RWPE2 (cell line): ENCODE measurements at regions not wholly inside any gene's neighbourhood (a gene's known extent, or its start where the extent isn't known, plus 50 kb on each side); places are given as distances from the start of the nearest gene placed in this dataset.

Experiments used
- ATAC-seq: fragments of 200-7000 bp; cut with Tn5 transposase; 3 replicates; pipeline ENCODE4 v1.9.1; 2021; ENCODE audit warnings: low read depth
- DNase-seq: peaks from one replicate; pipeline ENCODE4 v3.0.0-alpha.2; 2020; ENCODE audit warnings: low spot score
- H3K27ac ChIP-seq: fragments of 450-650 bp; 2 replicates; pipeline ENCODE4 v1.5.1; 2017; ENCODE audit warnings: mild to moderate bottlenecking; ENCODE audit not compliant: poor library complexity, severe bottlenecking
- H3K27me3 ChIP-seq: fragments of 250-450 bp; sonication (Bioruptor Pico); 2 replicates; pipeline ENCODE4 v1.5.1; 2021; ENCODE audit warnings: mild to moderate bottlenecking, moderate library complexity; ENCODE audit not compliant: insufficient read depth, poor library complexity, severe bottlenecking
- H3K36me3 ChIP-seq: fragments of 250-450 bp; sonication (Bioruptor Pico); 2 replicates; pipeline ENCODE4 v1.5.1; 2020; ENCODE audit warnings: low read depth, mild to moderate bottlenecking, moderate library complexity
- H3K4me1 ChIP-seq: fragments of 250-450 bp; sonication (Bioruptor Pico); 2 replicates; pipeline ENCODE4 v1.5.1; 2021; ENCODE audit warnings: mild to moderate bottlenecking, moderate library complexity; ENCODE audit not compliant: insufficient read depth, poor library complexity, severe bottlenecking
- H3K4me3 ChIP-seq: fragments of 250-450 bp; sonication (Bioruptor Pico); 2 replicates; pipeline ENCODE4 v1.5.1; 2021; ENCODE audit warnings: mild to moderate bottlenecking, moderate library complexity; ENCODE audit not compliant: severe bottlenecking
- H3K9me3 ChIP-seq: fragments of 250-450 bp; sonication (Bioruptor Pico); 2 replicates; pipeline ENCODE4 v1.5.1; 2021; ENCODE audit warnings: mild to moderate bottlenecking, moderate library complexity; ENCODE audit not compliant: severe bottlenecking
- CTCF ChIP-seq: fragments of 450-650 bp; IDR thresholded peaks from one replicate; pipeline ENCODE4 v1.5.1; 2017; ENCODE audit warnings: mild to moderate bottlenecking, moderate library complexity; ENCODE audit not compliant: poor library complexity, severe bottlenecking

GRCh38 chr2:125643585-125643984 is 1012.4 kb upstream of the GYPC start:
- H3K4me1 ChIP-seq, result no peaks in the 10 kb centered on the region
- H3K4me3 ChIP-seq, result no peak overlapping the region
- no peaks in the 10 kb centered on the region for H3K27me3 ChIP-seq
- ATAC-seq, result no peak
- no peak for TF ChIP-seq CTCF
- DNase-seq, result no peak
- H3K36me3 ChIP-seq, result no peaks in the 10 kb centered on the region
- no peaks in the 10 kb centered on the region for H3K9me3 ChIP-seq
- no peak overlapping the region for H3K27ac ChIP-seq

- ATAC-seq (no peak), DNase-seq (no peak)
- Histone ChIP-seq H3K4me1 (no peaks in the 10 kb centered on the region), H3K27me3 (no peaks in the 10 kb centered on the region), H3K27ac (no peak overlapping the region), H3K9me3 (no peaks in the 10 kb centered on the region), H3K4me3 (no peak overlapping the region), H3K36me3 (no peaks in the 10 kb centered on the region)
- TF ChIP-seq CTCF, result no peak
Observed at GRCh38 chr2:125644257-125644656, 1011.7 kb upstream of the GYPC start.

- Histone ChIP-seq H3K36me3 (no peaks in the 10 kb centered on the region), H3K4me3 (no peak overlapping the region), H3K4me1 (no peaks in the 10 kb centered on the region), H3K27ac (no peak overlapping the region), H3K27me3 (no peaks in the 10 kb centered on the region), H3K9me3 (no peaks in the 10 kb centered on the region)
- DNase-seq (no peak), ATAC-seq (no peak)
- TF ChIP-seq CTCF, result no peak
Observed at GRCh38 chr2:125652280-125652679, 1003.7 kb upstream of the GYPC start.

- Histone ChIP-seq H3K27ac (no peak overlapping the region), H3K4me1 (no peaks in the 10 kb centered on the region), H3K4me3 (no peak overlapping the region), H3K27me3 (no peaks in the 10 kb centered on the region), H3K9me3 (no peaks in the 10 kb centered on the region), H3K36me3 (no peaks in the 10 kb centered on the region)
- ATAC-seq, result no peak
- no peak for DNase-seq
- no peak for TF ChIP-seq CTCF
Observed at GRCh38 chr2:125654226-125654625, 1001.7 kb upstream of the GYPC start.

GRCh38 chr2:125656190-125656589 is 999.8 kb upstream of the GYPC start:
- no peak for DNase-seq
- no peak for TF ChIP-seq CTCF
- Histone ChIP-seq H3K36me3 (no peaks in the 10 kb centered on the region), H3K4me1 (no peaks in the 10 kb centered on the region), H3K4me3 (no peak overlapping the region), H3K9me3 (no peaks in the 10 kb centered on the region), H3K27me3 (no peaks in the 10 kb centered on the region), H3K27ac (no peak overlapping the region)
- no peak for ATAC-seq
